ENCODE measurements at regions not wholly inside any gene's neighbourhood (a gene's known extent, or its start where the extent isn't known, plus 50 kb on each side); places are given as distances from the start of the nearest gene placed in this dataset.

GRCh38 chr5:14063691-14064090, 79.5 kb upstream of the TRIO start:
- no peak for FAIRE-seq
- intact Hi-C loops (cut with DNase I) = no loop called here
- Histone ChIP-seq H3K4me1 (ENCODE audit: control insufficient read depth in 2 of 3, insufficient read depth in 2 of 3, low read depth in 1 of 3, low read length in 3 of 3) (no peaks in the 10 kb centered on the region), H3K27me3 (ENCODE audit: control insufficient read depth, insufficient read depth, low read length) (no peaks in the 10 kb centered on the region), H3K4me3 (ENCODE audit: low read length in 3 of 3) (no peak overlapping the region), H3K9ac (ENCODE audit: low read length in 3 of 3) (no peak overlapping the region), H3K9me3 (ENCODE audit: control insufficient read depth in 2 of 3, insufficient read depth in 1 of 3, low read length in 3 of 3) (no peaks in the 10 kb centered on the region), H3K36me3 (ENCODE audit: control insufficient read depth in 2 of 3, insufficient read depth in 3 of 3, low read length in 3 of 3) (no peaks in the 10 kb centered on the region), H3K27ac (ENCODE audit: low read depth in 2 of 2, low read length in 2 of 2) (no peak overlapping the region)
- no peak for TF ChIP-seq CTCF (IDR thresholded peaks at IDR 0.05; ENCODE audit: borderline replicate concordance, extremely low read depth, insufficient read depth)
- no peak for DNase-seq

- no peaks in the 10 kb centered on the region for H3K4me1 ChIP-seq (ENCODE audit: control insufficient read depth in 2 of 3, insufficient read depth in 2 of 3, low read depth in 1 of 3, low read length in 3 of 3)
- no peaks in the 10 kb centered on the region for H3K36me3 ChIP-seq (ENCODE audit: control insufficient read depth in 2 of 3, insufficient read depth in 3 of 3, low read length in 3 of 3)
- DNase-seq = no peak
- FAIRE-seq = no peak
- intact Hi-C loops (cut with DNase I) = no loop called here
- no peaks in the 10 kb centered on the region for H3K27me3 ChIP-seq (ENCODE audit: control insufficient read depth, insufficient read depth, low read length)
- TF ChIP-seq CTCF (IDR thresholded peaks at IDR 0.05; ENCODE audit: borderline replicate concordance, extremely low read depth, insufficient read depth) = no peak
- H3K4me3 ChIP-seq (ENCODE audit: low read length in 3 of 3) = no peak overlapping the region
- H3K27ac ChIP-seq (ENCODE audit: low read depth in 2 of 2, low read length in 2 of 2) = no peak overlapping the region
- H3K9me3 ChIP-seq (ENCODE audit: control insufficient read depth in 2 of 3, insufficient read depth in 1 of 3, low read length in 3 of 3) = no peaks in the 10 kb centered on the region
- no peak overlapping the region for H3K9ac ChIP-seq (ENCODE audit: low read length in 3 of 3)
Measured at GRCh38 chr5:14063138-14063537, 80.0 kb upstream of the TRIO start.

GRCh38 chr5:14062178-14062577, 81.0 kb upstream of the TRIO start:
- Histone ChIP-seq H3K36me3 (ENCODE audit: control insufficient read depth in 2 of 3, insufficient read depth in 3 of 3, low read length in 3 of 3) (no peaks in the 10 kb centered on the region), H3K27me3 (ENCODE audit: control insufficient read depth, insufficient read depth, low read length) (no peaks in the 10 kb centered on the region), H3K4me1 (ENCODE audit: control insufficient read depth in 2 of 3, insufficient read depth in 2 of 3, low read depth in 1 of 3, low read length in 3 of 3) (no peaks in the 10 kb centered on the region), H3K9me3 (ENCODE audit: control insufficient read depth in 2 of 3, insufficient read depth in 1 of 3, low read length in 3 of 3) (no peaks in the 10 kb centered on the region), H3K27ac (ENCODE audit: low read depth in 2 of 2, low read length in 2 of 2) (no peak overlapping the region), H3K4me3 (ENCODE audit: low read length in 3 of 3) (no peak overlapping the region), H3K9ac (ENCODE audit: low read length in 3 of 3) (no peak overlapping the region)
- FAIRE-seq (no peak), DNase-seq (no peak)
- intact Hi-C loops (cut with DNase I) = no loop called here
- no peak for TF ChIP-seq CTCF (IDR thresholded peaks at IDR 0.05; ENCODE audit: borderline replicate concordance, extremely low read depth, insufficient read depth)

- FAIRE-seq = no peak
- intact Hi-C loops (cut with DNase I) = no loop called here
Measured at GRCh38 chr5:14061106-14061505, 82.0 kb upstream of the TRIO start.

More at GRCh38 chr5:14061106-14061505, 82.0 kb upstream of the TRIO start:
- H3K27ac ChIP-seq (ENCODE audit: low read depth in 2 of 2, low read length in 2 of 2) = no peak overlapping the region
- no peaks in the 10 kb centered on the region for H3K36me3 ChIP-seq (ENCODE audit: control insufficient read depth in 2 of 3, insufficient read depth in 3 of 3, low read length in 3 of 3)
- H3K4me1 ChIP-seq (ENCODE audit: control insufficient read depth in 2 of 3, insufficient read depth in 2 of 3, low read depth in 1 of 3, low read length in 3 of 3) = no peaks in the 10 kb centered on the region
- no peak overlapping the region for H3K4me3 ChIP-seq (ENCODE audit: low read length in 3 of 3)
- H3K9me3 ChIP-seq (ENCODE audit: control insufficient read depth in 2 of 3, insufficient read depth in 1 of 3, low read length in 3 of 3) = no peaks in the 10 kb centered on the region
- no peaks in the 10 kb centered on the region for H3K27me3 ChIP-seq (ENCODE audit: control insufficient read depth, insufficient read depth, low read length)
- H3K9ac ChIP-seq (ENCODE audit: low read length in 3 of 3) = no peak overlapping the region
- no peak for TF ChIP-seq CTCF (IDR thresholded peaks at IDR 0.05; ENCODE audit: borderline replicate concordance, extremely low read depth, insufficient read depth)
- no peak for DNase-seq

Measured in kidney (tissue), 13 donors.